NT2/D1 (cell line): ENCODE measurements at regions not wholly inside any gene's neighbourhood (a gene's known extent, or its start where the extent isn't known, plus 50 kb on each side); places are given as distances from the start of the nearest gene placed in this dataset.

Experiments
- SUZ12 ChIP-seq: IDR thresholded peaks from 2 replicates; pipeline ENCODE4 v1.6.1; 2011; ENCODE audit not compliant: insufficient read length, insufficient read depth; ENCODE audit errors: extremely low read depth
- YY1 ChIP-seq: IDR thresholded peaks from 2 replicates; pipeline ENCODE4 v1.6.1; 2011; ENCODE audit not compliant: insufficient read length, insufficient read depth
- ZNF274 ChIP-seq: IDR thresholded peaks from 2 replicates; pipeline ENCODE4 v1.6.1; 2011; ENCODE audit warnings: mild to moderate bottlenecking, low read depth, low read length

DNA sequence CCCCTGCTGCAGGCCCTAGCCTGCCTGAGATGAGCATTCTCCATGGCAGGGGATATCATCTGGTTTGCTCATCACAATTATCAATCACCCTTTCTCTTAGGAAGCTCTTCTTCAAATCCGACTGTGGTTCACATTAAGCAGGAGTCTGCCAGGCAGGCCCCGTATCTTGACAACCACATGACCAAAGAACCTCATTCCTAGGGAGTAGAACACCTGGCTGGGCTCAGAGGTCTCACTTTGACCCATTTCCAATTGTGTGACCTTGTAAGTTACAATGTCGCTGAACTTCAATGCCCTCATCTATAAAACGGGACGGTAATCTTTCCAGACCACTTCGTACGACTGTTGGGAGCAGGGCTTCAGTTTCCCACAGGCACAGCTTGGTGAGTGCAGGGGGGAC lies 156.4 kb upstream of the PCBD1 start:
- no peak for TF ChIP-seq ZNF274
- no peak for TF ChIP-seq YY1
- no peak for TF ChIP-seq SUZ12
